Activated CD4-positive, alpha-beta memory T cell treated with anti-CD3 and anti-CD28 coated beads for 36 hours (primary cell): ENCODE measurements at regions not wholly inside any gene's neighbourhood (a gene's known extent, or its start where the extent isn't known, plus 50 kb on each side); places are given as distances from the start of the nearest gene placed in this dataset.
"Not testable (repeated sequence)": the region's sequence is repeated elsewhere in the genome, so short reads cannot be mapped to it uniquely, and the experiment has no call there.

ENCODE experiments used
- CTCF ChIA-PET: fragments of 350-600 bp; sonication (Branson Sonifier 250); formaldehyde crosslinking; loops from one replicate; lab custom pipeline; 2021; ENCODE audit warnings: antibody characterized with exemption, inconsistent platforms; lab: Charles Lee
- POLR2A ChIA-PET: fragments of 350-600 bp; sonication (Branson Sonifier 250); formaldehyde crosslinking; loops from one replicate; lab custom pipeline; 2021; ENCODE audit warnings: antibody characterized with exemption; lab: Charles Lee
- DNase-seq: peaks from one replicate; pipeline ENCODE4 v3.0.0-alpha.2; 2020
- H3K27ac Mint-ChIP-seq: one replicate; pipeline ENCODE4 v1.8.0; 2021; ENCODE audit warnings: mixed read lengths
- H3K27me3 Mint-ChIP-seq: one replicate; pipeline ENCODE4 v1.8.0; 2021; ENCODE audit warnings: mixed read lengths
- H3K36me3 Mint-ChIP-seq: one replicate; pipeline ENCODE4 v1.8.0; 2021; ENCODE audit warnings: mixed read lengths
- H3K4me1 Mint-ChIP-seq: one replicate; pipeline ENCODE4 v1.8.0; 2021; ENCODE audit warnings: low read depth, mixed read lengths
- H3K4me3 Mint-ChIP-seq: one replicate; pipeline ENCODE4 v1.8.0; 2021; ENCODE audit warnings: mild to moderate bottlenecking, mixed read lengths
- H3K9me3 Mint-ChIP-seq: one replicate; pipeline ENCODE4 v1.8.0; 2021; ENCODE audit warnings: mixed read lengths
- intact Hi-C: fragments of 100-400 bp; cut with micrococcal nuclease; formaldehyde crosslinking; loops from one replicate; pipeline ENCODE4 v1.15.1; 2023

- no peak for DNase-seq
- Mint-ChIP-seq H3K27me3 (no peaks in the 10 kb centered on the region), H3K4me3 (no peak overlapping the region), H3K4me1 (no peaks in the 10 kb centered on the region), H3K9me3 (peaks cover 22% of the 10 kb centered on the region), H3K27ac (no peak overlapping the region), H3K36me3 (no peaks in the 10 kb centered on the region)
- ChIA-PET CTCF (no interaction called here), POLR2A (no interaction called here)
- intact Hi-C loops: no loop called here
Measured at GRCh38 chr4:127309369-127310102, 323.2 kb upstream of the INTU start.

- ChIA-PET CTCF (no interaction called here), POLR2A (no interaction called here)
- Mint-ChIP-seq H3K36me3 (no peaks in the 10 kb centered on the region), H3K4me3 (no peak overlapping the region), H3K9me3 (peaks cover 22% of the 10 kb centered on the region), H3K4me1 (no peaks in the 10 kb centered on the region), H3K27me3 (no peaks in the 10 kb centered on the region), H3K27ac (no peak overlapping the region)
- DNase-seq: no peak
- intact Hi-C loops: no loop called here
Measured at GRCh38 chr4:127311371-127311770, 321.4 kb upstream of the INTU start.

GRCh38 chr4:127311924-127312323 lies 320.8 kb upstream of the INTU start:
- no peaks in the 10 kb centered on the region for H3K4me1 Mint-ChIP-seq

DNA sequence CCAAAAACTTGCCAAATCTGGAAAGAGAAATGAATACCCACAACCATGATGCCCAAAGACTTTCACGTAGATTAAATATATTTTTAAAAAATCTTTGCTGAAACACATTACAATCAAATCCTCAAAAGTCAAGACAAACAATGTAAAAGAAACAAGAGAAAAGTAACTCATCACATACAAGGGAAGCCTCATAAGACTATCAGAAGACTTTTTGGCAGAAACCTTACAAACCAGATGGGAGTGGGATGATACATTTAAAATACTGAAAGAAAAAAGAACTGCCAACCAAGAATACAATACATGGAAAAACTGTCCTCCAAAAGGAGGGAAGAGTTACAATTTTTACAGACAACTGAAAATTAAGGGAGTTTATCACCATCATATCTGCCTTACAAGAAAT lies 319.0 kb upstream of the INTU start:
- no peaks in the 10 kb centered on the region for H3K4me1 Mint-ChIP-seq
- H3K27ac Mint-ChIP-seq: no peak overlapping the region
- intact Hi-C loops: no loop called here
- peaks cover 22% of the 10 kb centered on the region for H3K9me3 Mint-ChIP-seq
- DNase-seq: no peak
- H3K4me3 Mint-ChIP-seq: no peak overlapping the region
- no peaks in the 10 kb centered on the region for H3K27me3 Mint-ChIP-seq
- ChIA-PET POLR2A (no interaction called here), CTCF (no interaction called here)
- no peaks in the 10 kb centered on the region for H3K36me3 Mint-ChIP-seq

More at GRCh38 chr4:127311924-127312323, 320.8 kb upstream of the INTU start:
- Mint-ChIP-seq H3K9me3 (peaks cover 22% of the 10 kb centered on the region), H3K36me3 (no peaks in the 10 kb centered on the region), H3K27ac (no peak overlapping the region), H3K27me3 (no peaks in the 10 kb centered on the region), H3K4me3 (no peak overlapping the region)
- no peak for DNase-seq
- ChIA-PET POLR2A (no interaction called here), CTCF (no interaction called here)
- intact Hi-C loops: no loop called here

DNA sequence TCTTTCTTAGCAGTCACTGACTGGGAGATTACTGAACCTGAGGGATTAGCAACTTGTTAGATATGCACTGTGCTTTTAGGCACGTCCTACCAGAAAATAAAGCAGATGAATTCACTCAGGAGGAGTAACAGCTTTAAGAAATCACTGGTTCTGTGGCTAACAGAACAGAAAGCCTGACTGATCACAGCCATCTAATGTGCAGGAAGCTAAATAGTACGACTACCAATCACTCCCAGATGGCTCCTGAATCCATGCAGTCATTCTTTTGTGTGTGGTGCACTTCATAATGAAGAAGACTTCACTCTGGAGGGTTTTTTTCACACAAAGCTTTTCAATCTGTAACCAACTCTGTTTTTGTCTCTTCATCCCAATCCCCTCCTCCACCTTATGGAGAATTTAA lies 305.3 kb upstream of the INTU start:
- H3K4me3 Mint-ChIP-seq: no peak overlapping the region
- POLR2A ChIA-PET: no interaction called here
- DNase-seq: no peak
- peaks cover 20% of the 10 kb centered on the region for H3K9me3 Mint-ChIP-seq
- intact Hi-C loops: no loop called here
- H3K36me3 Mint-ChIP-seq: no peaks in the 10 kb centered on the region
- no peak overlapping the region for H3K27ac Mint-ChIP-seq
- H3K4me1 Mint-ChIP-seq: no peaks in the 10 kb centered on the region
- no peaks in the 10 kb centered on the region for H3K27me3 Mint-ChIP-seq
- CTCF ChIA-PET: interaction anchor here (0.5 kb wide), 1 partner anchor 120 kb away, joined by 3 read pairs; no protein-coding TSS in a partner anchor

- Mint-ChIP-seq H3K27me3 (no peaks in the 10 kb centered on the region), H3K9me3 (no peaks in the 10 kb centered on the region), H3K4me1 (no peaks in the 10 kb centered on the region), H3K27ac (no peak overlapping the region), H3K36me3 (no peaks in the 10 kb centered on the region), H3K4me3 (no peak overlapping the region)
- ChIA-PET POLR2A (no interaction called here), CTCF (no interaction called here)
- no peak for DNase-seq
- intact Hi-C loops: no loop called here
Measured at GRCh38 chr4:127335073-127335620, 297.6 kb upstream of the INTU start.

DNA sequence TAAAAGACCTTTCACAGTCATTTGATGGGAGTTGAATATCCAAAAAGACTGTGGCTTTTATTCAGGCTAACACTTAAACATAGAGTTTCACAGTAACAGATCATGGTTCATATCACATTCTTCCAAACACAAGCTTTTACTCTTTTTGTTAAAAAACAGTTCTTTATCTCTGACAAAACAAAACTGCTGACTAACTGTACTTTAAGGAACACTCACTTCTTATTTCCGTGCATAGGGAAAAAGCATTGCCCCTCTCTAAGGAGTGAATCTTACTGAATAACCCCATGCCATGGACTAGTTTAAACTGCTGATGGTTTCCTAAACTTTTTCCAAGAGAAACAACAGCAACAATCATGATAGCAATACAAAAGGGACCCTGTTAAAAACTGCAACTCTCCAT lies 297.0 kb upstream of the INTU start:
- ChIA-PET POLR2A (no interaction called here), CTCF (no interaction called here)
- no peak for DNase-seq
- Mint-ChIP-seq H3K36me3 (no peaks in the 10 kb centered on the region), H3K9me3 (no peaks in the 10 kb centered on the region), H3K4me3 (no peak overlapping the region), H3K27ac (no peak overlapping the region), H3K4me1 (no peaks in the 10 kb centered on the region), H3K27me3 (no peaks in the 10 kb centered on the region)
- intact Hi-C loops: no loop called here

DNA sequence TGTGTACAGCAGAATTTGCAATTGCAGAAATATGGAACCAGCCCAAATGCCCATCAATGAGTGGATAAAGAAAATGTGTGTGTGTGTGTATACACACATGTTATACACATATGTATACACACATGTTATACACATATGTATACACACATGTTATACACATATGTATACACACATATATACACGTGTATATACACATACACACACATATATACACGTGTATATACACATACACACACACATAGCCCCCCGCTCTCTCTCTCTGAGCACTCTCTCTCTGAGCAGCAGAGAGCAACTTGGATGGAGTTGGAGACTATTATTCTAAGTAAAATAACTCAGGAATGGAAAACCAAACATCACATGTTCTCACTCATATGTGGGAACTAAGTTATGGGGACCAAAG lies 289.6 kb upstream of the INTU start:
- H3K4me3 Mint-ChIP-seq, H3K27me3 Mint-ChIP-seq, CTCF ChIA-PET, intact Hi-C loops, POLR2A ChIA-PET, H3K27ac Mint-ChIP-seq, DNase-seq, H3K36me3 Mint-ChIP-seq, H3K9me3 Mint-ChIP-seq, H3K4me1 Mint-ChIP-seq: not testable (repeated sequence)

- Mint-ChIP-seq H3K36me3 (no peaks in the 10 kb centered on the region), H3K4me3 (no peak overlapping the region), H3K9me3 (peaks cover 9% of the 10 kb centered on the region), H3K27ac (no peak overlapping the region), H3K27me3 (no peaks in the 10 kb centered on the region), H3K4me1 (no peaks in the 10 kb centered on the region)
- DNase-seq: no peak
- intact Hi-C loops: no loop called here
- CTCF ChIA-PET: no interaction called here
- POLR2A ChIA-PET: no interaction called here
Measured at GRCh38 chr4:127344071-127344470, 288.7 kb upstream of the INTU start.

DNA sequence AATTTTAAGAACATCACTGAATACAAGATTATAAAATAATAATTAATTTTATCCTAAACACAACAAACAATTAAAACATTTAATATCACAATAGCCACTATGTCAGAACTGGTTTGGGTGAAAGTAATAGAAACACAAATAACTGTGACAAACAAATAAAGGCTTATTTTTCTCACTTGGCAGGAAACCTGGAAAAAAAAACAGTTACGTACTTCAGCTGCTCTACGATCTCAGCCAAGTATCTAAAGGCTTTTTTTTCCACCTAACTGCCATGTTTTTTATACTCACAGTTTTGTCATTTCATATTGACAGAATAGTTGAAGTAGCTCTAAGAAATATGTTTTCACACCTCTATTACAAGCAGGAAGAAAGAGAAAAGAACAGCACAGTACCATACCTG lies 284.8 kb upstream of the INTU start:
- Mint-ChIP-seq H3K36me3 (no peaks in the 10 kb centered on the region), H3K4me1 (no peaks in the 10 kb centered on the region), H3K27me3 (no peaks in the 10 kb centered on the region), H3K27ac (no peak overlapping the region), H3K9me3 (peaks cover 9% of the 10 kb centered on the region), H3K4me3 (no peak overlapping the region)
- no peak for DNase-seq
- ChIA-PET POLR2A (no interaction called here), CTCF (no interaction called here)
- intact Hi-C loops: no loop called here

- Mint-ChIP-seq H3K9me3 (peaks cover 10% of the 10 kb centered on the region), H3K4me1 (no peaks in the 10 kb centered on the region), H3K27me3 (no peaks in the 10 kb centered on the region), H3K36me3 (no peaks in the 10 kb centered on the region), H3K27ac (no peak overlapping the region), H3K4me3 (no peak overlapping the region)
- intact Hi-C loops: no loop called here
- POLR2A ChIA-PET: no interaction called here
- CTCF ChIA-PET: no interaction called here
- DNase-seq: no peak
Measured at GRCh38 chr4:127352220-127353113, 280.3 kb upstream of the INTU start.

DNA sequence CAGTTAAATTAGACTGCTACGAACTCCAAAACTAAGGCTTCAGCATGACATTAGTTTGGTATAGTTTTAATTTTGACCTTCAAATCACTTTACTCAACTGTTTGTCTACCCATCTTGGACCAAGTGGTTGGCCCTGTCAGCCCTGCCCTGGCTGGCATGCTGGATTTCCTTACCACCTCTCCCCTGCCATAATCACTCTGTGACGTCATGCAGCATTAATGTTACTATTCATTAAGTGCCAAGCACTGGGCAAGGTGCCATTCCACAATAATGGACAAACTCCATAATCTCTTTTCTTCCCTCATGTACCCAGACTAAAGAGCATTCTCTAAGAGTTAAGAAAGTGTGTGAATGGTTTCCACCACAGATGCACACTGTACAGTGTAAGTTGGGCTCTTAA lies 277.0 kb upstream of the INTU start:
- no peaks in the 10 kb centered on the region for H3K4me1 Mint-ChIP-seq
- POLR2A ChIA-PET: no interaction called here
- CTCF ChIA-PET: no interaction called here
- intact Hi-C loops: no loop called here
- H3K27me3 Mint-ChIP-seq: no peaks in the 10 kb centered on the region
- no peak overlapping the region for H3K4me3 Mint-ChIP-seq
- H3K9me3 Mint-ChIP-seq: peaks cover 2% of the 10 kb centered on the region
- H3K36me3 Mint-ChIP-seq: no peaks in the 10 kb centered on the region
- H3K27ac Mint-ChIP-seq: no peak overlapping the region
- DNase-seq: no peak
